ENCODE measurements at regions not wholly inside any gene's neighbourhood (a gene's known extent, or its start where the extent isn't known, plus 50 kb on each side); places are given as distances from the start of the nearest gene placed in this dataset.

DNA sequence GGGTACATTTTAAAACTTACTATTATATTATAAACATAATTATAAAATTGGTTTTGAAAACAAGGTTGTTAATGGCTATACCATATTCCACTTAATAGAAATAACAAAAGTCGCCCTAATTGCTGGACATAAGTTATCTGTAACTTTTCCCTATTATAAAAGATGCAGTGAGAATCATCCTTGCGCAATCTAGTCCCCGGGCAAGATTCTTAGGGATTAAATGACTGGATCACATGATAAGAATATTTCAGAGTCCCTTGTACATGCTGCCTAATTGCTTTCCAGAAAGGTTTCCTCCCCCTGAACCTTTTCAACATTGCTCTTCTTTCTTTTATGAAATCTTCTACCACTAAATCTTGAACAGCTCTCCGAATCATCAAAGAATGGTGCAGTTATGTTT lies 479.8 kb upstream of the MKI67 start:
- intact Hi-C loops (cut with micrococcal nuclease): no loop called here

DNA sequence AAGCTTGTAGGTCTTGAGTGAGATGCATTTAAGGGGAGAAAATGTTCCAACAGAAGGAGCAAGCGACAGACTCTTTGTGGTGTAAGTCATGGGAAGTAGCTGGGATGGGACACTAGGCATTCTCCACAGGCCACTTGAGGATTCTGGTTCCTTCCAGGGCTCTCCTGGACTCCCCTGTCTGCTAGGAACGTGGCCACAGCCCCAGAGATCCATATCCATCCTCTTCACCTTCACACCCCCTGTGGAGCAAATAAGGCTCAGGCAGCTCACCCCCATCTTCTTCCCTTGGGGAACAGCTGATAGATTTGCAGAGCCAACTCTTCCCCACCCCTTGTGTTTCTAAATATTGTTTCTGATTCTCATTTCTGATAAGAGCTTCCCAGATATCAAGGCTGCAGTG lies 482.6 kb upstream of the MKI67 start:
- intact Hi-C loops (cut with micrococcal nuclease): no loop called here

DNA sequence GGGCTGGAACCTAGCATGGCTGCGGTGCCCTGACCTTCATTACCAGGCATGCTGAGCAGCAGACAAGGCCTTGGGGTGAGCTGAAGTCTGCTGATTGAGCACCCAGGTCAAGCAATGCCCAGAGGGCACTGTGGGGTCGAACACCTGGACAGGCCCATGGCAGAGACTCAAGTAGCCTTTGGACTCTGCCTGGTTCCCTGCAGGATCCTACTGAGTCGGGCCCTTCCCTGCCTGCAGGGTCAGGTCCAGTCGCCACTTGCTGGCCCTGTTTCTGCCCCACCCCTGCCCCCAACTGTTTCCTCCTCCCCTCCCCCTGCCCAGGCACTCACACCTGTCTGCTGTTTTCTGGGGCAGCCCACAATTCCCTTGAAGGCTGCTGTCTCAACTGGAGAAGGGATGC lies 483.2 kb upstream of the MKI67 start:
- intact Hi-C loops (cut with micrococcal nuclease): no loop called here

DNA sequence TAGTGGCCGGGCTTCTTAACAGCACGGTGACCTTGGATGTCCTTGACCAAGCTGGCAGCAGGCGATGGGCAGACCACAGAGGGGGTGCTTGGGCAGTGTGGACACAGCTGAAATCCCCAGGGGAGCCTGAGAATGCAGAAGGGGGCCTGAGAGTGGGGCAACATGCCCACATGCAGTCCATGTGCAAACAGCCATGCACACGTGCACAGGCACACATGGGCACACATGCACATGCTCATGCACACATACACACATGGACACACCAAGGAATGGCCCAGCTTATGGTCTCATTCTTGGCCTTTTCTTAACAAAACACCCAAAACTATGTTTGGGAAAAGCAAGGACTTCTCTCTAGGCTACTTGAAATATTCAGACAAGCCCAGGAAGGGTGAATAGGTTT lies 483.9 kb upstream of the MKI67 start:
- intact Hi-C loops (cut with micrococcal nuclease): no loop called here

DNA sequence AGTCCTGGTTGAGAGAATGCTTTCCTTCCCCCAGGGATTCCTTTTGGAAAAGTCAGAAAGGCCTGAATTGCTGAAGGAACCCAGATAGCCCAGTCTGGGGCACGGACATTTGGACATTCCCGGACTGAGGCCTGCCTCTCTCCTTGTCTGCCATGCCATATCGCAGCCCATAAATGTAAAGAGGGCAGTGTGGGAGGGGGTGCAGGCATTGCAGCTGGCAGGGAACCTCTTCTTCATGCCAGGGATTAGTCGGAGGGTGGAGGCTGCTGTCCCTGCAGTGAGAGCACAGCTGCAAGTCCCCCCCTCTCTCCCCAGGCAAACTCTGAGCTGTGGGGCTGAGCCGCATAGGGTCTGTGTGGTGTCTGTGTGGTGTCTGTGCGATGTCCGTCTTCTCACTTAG lies 486.0 kb upstream of the MKI67 start:
- intact Hi-C loops (cut with micrococcal nuclease): no loop called here

DNA sequence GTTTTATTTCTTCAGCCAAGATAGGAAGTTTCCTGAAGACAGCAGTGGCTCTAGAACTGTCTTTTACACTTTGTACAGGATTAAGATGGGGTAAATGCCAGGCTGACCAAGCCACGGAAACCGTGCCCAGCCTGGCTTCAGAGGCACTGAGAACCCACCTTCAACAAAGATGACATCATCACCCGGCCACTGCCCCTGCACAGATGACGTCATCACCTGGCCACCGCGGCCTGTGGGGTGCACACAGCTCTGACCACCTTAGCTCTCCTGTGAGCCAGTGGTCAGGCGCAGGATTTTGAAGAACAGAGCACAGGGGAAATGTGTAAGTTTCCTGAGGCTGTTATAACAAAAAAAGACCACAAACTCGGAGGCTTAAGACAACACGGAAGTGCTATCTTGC lies 486.4 kb upstream of the MKI67 start:
- intact Hi-C loops (cut with micrococcal nuclease): no loop called here

DNA sequence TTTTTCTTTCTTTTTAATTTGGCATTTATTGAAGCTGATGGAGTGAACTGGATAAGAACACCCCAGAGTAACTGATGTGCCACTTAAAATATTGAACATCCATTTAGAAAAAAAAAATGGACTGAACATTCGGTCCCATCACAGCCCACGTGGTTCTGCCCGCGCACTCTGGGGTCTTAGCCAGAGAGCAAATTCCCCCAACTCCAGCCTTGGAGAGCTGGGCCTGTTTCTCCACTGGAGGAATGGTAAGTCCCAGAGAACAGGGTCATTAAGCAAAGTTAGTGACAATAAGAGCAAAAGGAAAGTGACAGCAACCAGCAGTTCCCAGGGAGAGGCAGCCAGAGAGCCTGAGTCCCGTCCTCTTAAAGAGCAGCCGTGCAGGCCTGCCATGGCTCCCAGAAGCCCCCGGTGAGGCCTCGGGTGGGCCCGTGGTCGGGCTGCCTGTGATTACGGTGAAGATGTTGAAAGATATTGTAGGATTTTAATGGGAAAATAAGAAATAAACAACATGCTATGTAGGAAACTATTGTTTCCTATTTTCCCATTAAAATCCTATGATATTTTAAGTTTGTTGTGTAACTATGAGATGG lies 487.9 kb upstream of the MKI67 start:
- intact Hi-C loops (cut with micrococcal nuclease): no loop called here

DNA sequence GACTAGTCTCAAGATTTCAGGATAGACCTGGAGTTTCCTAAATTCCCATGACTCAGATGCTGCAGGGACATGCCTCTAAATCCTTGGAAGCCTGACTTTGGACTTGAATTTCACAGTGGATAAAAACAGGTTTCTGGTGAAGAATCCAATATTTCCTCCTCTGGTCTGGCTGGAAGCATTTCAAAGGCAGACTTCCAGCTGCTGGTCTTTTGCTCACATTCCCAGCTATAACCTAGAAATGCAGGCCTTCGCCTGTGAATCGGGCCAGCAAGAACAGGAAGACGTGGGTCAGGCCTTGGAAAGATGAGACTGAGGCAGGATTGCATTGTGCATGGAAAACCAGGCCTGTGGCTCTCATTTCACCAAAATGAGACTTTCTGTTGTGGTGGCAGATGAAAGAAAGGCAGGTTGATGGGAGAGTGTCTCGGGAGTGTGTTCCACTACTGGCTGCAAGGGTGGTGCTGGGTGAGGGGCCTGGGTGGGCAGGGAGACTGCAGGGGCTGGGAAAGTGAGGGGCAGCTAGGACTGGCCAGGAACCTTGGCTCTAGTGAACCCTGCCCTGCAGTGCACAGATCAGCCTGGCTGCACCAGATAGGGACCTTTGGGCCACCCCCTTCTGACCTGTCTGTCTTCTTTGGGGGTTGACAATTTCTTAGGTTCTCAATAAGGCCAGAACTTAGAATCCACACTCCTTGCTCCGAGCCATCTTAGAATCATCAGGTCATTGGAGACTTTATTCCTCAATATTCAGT lies 488.8 kb upstream of the MKI67 start:
- intact Hi-C loops (cut with micrococcal nuclease): no loop called here

DNA sequence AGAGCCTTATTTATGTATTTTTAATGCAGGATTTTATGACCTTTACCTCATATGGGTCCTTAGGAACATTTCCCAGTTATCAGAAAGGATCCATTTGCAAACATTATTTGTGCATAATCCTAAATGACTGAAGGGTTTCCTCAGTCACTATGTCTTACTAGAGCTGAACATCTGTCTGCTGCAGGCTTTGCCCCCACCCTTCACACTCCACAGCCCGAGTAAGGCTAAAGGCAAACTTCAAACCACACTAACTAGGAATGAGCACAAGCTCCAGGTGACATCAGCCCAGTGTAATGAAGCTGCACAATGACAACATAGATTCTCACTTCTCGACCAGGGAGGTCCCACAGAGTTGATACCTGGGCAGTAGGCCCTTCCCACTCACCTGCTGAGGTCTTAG lies 491.3 kb upstream of the MKI67 start:
- intact Hi-C loops (cut with micrococcal nuclease): no loop called here

DNA sequence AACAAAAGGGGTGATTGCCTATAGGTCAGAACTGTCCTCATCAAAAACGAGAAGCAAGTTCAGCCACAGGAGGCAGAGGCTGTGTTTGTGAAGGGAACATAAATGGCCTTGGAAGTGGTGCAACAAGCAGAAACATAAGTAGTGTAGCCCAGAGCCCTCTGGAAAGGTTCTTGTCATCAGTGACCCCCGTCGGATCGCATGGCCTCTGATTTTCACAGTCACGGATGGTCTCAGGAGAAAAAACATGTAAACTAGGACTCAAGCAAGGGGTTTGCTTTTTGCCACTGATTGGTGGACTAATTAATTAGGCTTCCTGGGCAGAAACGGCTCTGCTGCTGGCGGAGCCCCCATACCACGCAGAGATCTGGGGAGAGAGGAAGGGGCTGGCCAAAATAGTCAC lies 496.5 kb upstream of the MKI67 start:
- intact Hi-C loops (cut with micrococcal nuclease): no loop called here

DNA sequence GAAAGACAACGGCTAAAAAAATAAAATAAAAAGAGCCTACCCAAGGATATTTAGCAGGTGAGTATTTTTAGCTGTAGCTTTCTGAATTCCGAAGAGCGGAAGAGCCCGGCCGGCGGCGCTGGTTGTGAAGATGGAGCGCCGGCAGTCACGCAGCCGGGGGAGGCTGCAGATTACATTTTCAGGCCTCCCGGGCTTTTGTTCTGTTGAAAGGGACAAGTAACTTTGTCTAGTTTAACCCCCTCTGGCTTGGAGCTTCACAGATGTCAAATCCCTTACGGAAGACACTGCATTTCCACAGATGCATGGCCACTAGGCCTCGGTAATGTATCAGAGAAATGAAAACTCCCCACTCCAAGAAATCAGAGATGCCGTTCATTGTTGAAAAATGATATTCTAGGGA lies 497.6 kb upstream of the MKI67 start:
- intact Hi-C loops (cut with micrococcal nuclease): no loop called here

DNA sequence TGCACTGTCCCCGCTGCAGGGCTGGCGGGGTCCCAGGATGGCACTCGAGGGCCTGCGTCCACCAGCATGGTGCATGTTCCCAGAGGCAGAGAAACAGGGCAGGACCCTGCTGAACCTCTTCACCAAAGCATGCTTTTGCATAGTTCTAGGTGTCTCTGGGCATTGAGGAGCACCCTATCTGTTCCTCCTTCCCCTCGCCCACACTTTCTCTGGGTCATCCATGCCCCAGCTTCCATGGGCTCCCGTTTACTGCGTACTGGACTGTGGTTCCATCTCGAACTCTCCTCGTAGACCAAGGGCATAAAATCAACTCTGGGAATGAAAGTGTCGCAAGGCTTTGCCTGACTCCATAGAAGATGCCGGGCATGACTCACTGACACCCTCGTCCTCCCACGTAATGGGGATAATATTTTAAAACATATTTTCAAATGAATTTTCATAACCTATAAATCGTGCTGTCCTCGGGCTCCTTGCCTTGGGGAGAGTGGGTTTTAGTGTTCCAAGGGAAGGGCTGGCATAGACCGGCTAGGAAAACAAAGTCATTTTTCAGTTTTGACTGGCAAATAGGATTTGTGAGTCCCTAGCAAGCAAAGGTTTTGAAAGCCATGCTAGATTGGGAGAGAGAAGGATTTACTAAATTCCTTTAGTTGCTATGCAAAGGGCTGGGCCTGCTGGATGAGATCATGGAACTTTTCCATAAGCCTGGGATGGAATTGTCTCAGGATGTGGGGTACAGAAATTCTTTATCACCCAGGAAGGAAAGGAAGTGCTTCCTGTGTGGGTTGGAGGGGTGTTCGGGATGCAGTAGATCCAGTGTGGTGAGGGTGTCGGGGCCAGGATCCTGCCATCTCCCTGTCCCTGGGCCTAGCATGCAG lies 498.7 kb upstream of the MKI67 start:
- intact Hi-C loops (cut with micrococcal nuclease): no loop called here

DNA sequence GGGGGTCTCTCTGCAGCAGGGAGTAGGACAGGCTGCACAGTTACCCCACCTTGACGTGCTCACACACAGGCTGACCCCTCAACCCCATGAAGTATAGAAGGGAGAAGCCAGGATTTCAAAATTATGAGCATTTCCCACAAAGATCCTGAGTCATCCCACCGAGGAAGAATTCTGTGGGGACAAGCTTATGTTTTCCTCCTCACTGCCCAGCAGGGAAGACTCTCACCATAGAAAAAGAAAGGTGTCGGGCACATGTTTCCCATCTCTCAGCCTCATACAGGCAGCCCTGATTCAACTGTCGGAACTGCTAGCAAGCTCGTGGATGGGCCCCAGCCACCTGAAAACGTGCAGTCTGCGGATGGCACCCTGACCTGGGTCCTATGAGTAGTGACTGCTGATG lies 499.7 kb upstream of the MKI67 start:
- intact Hi-C loops (cut with micrococcal nuclease): no loop called here

DNA sequence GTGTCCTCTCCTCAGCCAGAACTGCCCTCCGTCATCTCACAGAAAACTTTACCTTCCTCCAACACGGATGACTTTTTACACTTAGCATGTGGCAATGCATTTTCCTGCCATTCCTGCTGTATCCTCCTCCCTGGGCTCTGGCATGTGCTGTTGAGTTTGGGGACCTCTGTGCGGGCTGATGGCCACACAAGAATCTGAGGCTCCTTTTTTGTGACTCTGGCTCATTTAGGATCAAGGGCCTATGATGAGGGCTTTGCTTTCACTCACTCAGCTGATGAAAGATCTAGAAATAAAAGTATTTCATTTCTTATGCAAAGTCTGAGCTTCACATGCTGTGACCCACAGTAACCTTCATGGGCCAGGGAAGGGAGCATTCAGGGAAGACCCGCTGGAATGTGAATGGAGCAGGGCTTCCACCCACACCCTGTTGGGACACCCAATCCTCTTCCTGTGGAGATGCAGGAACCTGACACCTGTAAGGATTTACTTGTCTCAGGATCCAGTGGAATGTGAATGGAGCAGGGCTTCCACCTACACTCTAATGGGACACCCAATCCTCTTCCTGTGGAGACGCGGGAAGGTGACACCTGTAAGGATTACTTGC lies 500.3 kb upstream of the MKI67 start:
- intact Hi-C loops (cut with micrococcal nuclease): no loop called here

DNA sequence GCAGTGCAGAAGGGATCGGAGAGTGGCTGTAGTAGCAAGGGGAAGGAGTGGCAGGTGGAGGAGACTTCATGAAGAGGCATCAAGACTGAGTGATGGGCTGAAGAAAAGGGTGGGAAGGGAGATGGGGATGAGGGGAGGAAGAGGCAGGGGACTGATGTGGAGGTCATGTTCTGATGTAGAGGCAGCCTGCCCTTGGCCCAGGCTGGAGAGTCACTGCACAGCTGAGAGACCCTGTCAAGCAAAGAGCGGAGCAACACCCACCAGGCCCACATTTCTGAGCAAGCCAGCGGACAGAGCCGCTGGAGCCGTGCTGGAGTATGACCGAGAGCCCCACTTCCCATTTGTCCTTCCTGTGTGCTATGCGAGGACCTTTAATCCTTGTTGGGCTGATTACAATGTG lies 501.6 kb upstream of the MKI67 start:
- intact Hi-C loops (cut with micrococcal nuclease): no loop called here

DNA sequence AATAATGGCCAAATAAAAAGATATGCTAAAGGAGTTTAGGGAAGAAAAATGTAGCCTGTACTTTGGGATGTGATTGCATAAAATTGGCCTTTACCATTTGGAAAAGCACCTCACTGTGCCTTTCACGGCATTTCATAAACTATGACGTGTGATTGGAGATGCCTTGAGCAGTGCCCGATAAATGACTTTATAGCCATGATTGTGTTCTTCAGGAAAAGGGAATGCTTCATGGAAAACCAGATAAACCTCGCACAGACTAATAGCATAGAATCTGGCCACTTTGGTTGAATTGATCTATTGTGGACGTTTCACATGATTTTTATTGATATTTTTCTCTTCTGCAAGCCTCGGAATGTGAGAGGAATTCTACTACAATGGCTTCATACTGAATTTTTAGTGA lies 502.0 kb upstream of the MKI67 start:
- intact Hi-C loops (cut with micrococcal nuclease): no loop called here

DNA sequence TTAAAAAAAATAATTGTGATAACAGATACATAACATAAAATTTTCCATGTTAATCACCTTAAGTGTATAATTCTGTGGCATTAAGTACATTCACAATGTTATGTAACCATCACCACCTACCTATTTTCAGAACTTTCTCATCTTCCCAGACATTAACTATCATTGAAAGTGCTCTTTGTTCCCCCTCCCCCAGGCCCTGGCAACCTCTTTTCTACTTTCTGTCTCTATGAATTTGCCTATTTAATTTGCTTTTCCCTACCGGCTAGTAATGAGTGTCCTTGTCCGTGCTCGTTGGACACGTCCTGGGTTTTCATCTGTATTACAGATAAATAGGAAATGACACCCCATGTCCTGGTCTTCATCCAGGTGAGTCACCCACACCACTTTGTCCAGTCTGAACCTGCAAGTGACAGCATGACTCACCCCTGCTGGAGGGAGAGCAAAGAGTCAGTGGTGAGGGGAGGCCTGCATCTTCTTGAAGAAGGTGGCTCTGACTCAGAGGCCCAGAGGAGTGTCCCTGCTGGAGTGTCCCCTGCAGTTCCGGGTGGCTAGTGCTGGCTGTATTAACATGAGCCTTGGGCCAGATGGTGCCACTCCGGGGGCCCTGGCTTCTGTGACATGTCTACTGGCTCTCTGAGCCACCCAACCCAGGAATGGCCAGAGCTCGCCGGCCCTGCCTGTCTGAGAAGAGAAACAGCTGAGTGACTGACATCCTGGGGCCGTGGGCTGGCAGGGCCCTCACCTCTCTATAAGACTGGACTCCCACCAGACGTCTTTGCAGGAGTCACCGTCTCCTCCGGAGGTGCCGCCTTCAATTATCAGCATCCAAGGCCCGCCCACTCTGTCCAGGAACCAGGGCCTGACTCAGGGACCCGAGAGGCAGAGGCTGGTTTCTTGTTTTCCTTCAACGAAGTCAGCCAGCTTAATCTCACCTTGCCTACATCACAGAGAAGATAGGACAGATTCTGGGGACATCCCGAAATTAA lies 503.2 kb upstream of the MKI67 start:
- intact Hi-C loops (cut with micrococcal nuclease): no loop called here

DNA sequence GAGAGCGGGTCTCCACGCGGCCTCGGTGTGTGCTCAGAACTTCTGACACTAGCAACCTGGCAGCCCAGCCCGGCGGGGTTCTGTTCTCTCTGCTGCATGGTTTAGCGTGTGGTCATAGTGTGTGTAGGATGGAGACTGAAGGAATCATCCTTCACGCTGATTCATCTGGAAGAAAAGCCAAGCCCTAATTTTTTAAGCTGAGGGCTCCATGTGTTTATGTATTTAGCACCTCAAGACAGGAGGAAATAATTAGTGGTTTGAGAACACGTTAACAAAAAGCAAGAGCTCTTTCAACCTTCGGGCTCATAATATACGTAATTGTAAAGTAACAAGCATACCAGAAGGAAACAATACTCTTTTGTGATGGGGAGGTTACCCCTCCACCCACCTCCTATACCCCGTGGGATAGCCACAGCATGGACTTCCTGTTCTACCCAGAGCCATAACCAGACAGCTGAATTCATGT lies 504.6 kb upstream of the MKI67 start:
- intact Hi-C loops (cut with micrococcal nuclease): no loop called here

DNA sequence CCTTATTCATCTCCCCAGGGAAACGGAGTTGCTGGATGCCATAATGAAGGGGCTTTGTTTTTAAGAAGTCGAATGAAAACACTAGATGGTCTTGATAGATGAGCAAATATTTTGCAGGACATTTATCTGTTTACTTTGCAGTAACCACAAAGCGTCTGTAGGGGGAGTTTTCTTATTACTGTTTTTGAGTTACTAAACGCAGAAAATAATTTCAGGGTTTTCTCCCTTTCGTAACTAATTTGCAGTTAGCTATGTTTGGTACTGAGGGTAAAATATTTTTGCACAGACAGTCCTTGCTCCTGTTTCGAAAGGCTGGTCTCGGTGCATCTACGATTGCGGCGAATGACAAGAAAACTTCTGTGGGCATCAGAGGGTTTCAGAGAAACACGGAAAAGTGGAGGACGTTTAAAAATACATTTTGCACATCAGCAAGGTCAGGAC lies 505.6 kb upstream of the MKI67 start:
- intact Hi-C loops (cut with micrococcal nuclease): no loop called here

DNA sequence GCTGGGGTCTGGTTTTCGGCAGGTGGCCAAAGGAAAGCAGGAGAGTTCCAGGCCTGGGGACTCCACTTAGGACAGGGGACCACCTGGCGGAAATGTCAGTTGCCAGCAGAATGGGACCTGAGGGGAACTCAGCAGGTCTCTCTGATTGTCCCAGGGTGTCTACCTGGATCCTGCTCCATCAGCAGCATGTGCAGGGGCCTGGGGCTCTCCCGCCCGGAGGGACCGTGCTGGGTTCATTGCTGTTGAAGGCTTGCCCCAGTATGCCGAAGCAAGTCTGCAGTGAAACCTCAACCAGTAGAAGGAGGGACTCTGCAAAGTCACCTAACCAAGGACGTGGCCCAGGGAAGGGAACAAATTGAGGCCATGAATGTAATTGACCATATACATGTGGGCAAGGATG lies 506.5 kb upstream of the MKI67 start:
- intact Hi-C loops (cut with micrococcal nuclease): no loop called here

All from T-helper 1 cell treated with Interleukin-12 subunit alpha and Interleukin-12 subunit beta and Interleukin-4 antibody, amounts not matched to agents 30 ng/mL and 1 ng/mL, for 36 hours (primary cell).